ENCODE measurements at regions not wholly inside any gene's neighbourhood (a gene's known extent, or its start where the extent isn't known, plus 50 kb on each side); places are given as distances from the start of the nearest gene placed in this dataset.

GRCh38 chr16:80265624-80266306 lies 275.0 kb upstream of the DYNLRB2 start:
- H3K27ac ChIP-seq = peak overlapping the region in 1 of 4 donors; percentile 47
- peak in 1 of 3 donors; percentile 47 for DNase-seq

GRCh38 chr16:80263848-80264694 lies 276.7 kb upstream of the DYNLRB2 start:
- H3K36me3 ChIP-seq = no peaks in the 10 kb centered on the region
- H3K27me3 ChIP-seq = no peaks in the 10 kb centered on the region
- H3K9me3 ChIP-seq = no peaks in the 10 kb centered on the region
- DNase-seq = no peak
- no peak overlapping the region for H3K4me3 ChIP-seq
- TF ChIP-seq POLR2A (IDR thresholded peaks at IDR 0.05) (no peak), CTCF (IDR thresholded peaks at IDR 0.05) (no peak)
- H3K4me1 ChIP-seq = peaks cover 0 to 7% (median 2%) of the 10 kb centered on the region in 4 donors
- no peak overlapping the region for H3K27ac ChIP-seq

More at GRCh38 chr16:80265624-80266306, 275.0 kb upstream of the DYNLRB2 start:
- no peak overlapping the region for H3K4me3 ChIP-seq
- H3K27me3 ChIP-seq = no peaks in the 10 kb centered on the region
- no peaks in the 10 kb centered on the region for H3K36me3 ChIP-seq
- peaks cover 0 to 7% (median 2%) of the 10 kb centered on the region in 4 donors for H3K4me1 ChIP-seq
- no peaks in the 10 kb centered on the region for H3K9me3 ChIP-seq
- TF ChIP-seq CTCF (IDR thresholded peaks at IDR 0.05) (no peak), POLR2A (IDR thresholded peaks at IDR 0.05) (no peak)

GRCh38 chr16:80263181-80263823 lies 277.5 kb upstream of the DYNLRB2 start:
- Histone ChIP-seq H3K9me3 (no peaks in the 10 kb centered on the region), H3K36me3 (no peaks in the 10 kb centered on the region), H3K27me3 (no peaks in the 10 kb centered on the region), H3K4me3 (no peak overlapping the region), H3K4me1 (peaks cover 0 to 7% (median 2%) of the 10 kb centered on the region in 4 donors), H3K27ac (no peak overlapping the region)
- DNase-seq = no peak
- TF ChIP-seq POLR2A (IDR thresholded peaks at IDR 0.05) (no peak), CTCF (IDR thresholded peaks at IDR 0.05) (no peak)

GRCh38 chr16:80260906-80261311 lies 279.9 kb upstream of the DYNLRB2 start:
- Histone ChIP-seq H3K4me3 (no peak overlapping the region), H3K27me3 (no peaks in the 10 kb centered on the region), H3K4me1 (peaks cover 0 to 7% (median under 1%) of the 10 kb centered on the region in 4 donors), H3K36me3 (no peaks in the 10 kb centered on the region), H3K9me3 (no peaks in the 10 kb centered on the region), H3K27ac (peak overlapping the region in 1 of 4 donors; percentile 57)
- TF ChIP-seq POLR2A (IDR thresholded peaks at IDR 0.05) = no peak
- TF ChIP-seq CTCF (IDR thresholded peaks at IDR 0.05) = no peak
- DNase-seq = peak in 2 of 3 donors; percentile 77 to 81

GRCh38 chr16:80259290-80259805 lies 281.4 kb upstream of the DYNLRB2 start:
- H3K36me3 ChIP-seq = no peaks in the 10 kb centered on the region
- H3K9me3 ChIP-seq = no peaks in the 10 kb centered on the region
- H3K27me3 ChIP-seq = no peaks in the 10 kb centered on the region
- H3K4me3 ChIP-seq = no peak overlapping the region
- TF ChIP-seq POLR2A (IDR thresholded peaks at IDR 0.05) = no peak
- TF ChIP-seq CTCF (IDR thresholded peaks at IDR 0.05) = no peak
- no peak overlapping the region for H3K27ac ChIP-seq
- peaks cover 0 to 7% (median 0%) of the 10 kb centered on the region in 4 donors for H3K4me1 ChIP-seq
- DNase-seq = no peak

Data from Peyer's patch (tissue), 4 donors.